ENCODE measurements at regions not wholly inside any gene's neighbourhood (a gene's known extent, or its start where the extent isn't known, plus 50 kb on each side); places are given as distances from the start of the nearest gene placed in this dataset.

DNA sequence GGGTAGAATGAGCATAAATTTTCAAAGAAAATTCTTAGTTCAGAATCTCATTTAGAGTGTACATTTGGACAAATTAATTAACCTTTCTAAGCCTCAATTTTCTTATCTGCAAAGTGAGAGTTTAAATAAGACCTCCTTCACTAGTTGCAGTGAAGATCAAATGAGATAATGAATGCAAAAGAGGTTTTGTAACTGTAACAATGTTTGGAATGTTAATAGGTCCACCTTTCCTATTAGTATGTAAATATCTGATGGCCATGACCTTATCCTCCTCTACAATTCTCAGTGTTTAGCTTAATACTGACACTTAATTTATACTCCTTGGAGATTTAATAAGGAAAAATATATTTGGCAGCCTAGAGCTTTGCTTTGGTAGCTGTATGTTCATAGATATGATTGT lies 138.8 kb downstream of the GABRG1 start:
- Histone ChIP-seq H3K27ac (ENCODE audit: low read depth) (no peak overlapping the region), H3K4me3 (ENCODE audit: low read depth, low read length) (no peak overlapping the region), H3K4me1 (ENCODE audit: insufficient read depth) (no peaks in the 10 kb centered on the region), H3K36me3 (ENCODE audit: insufficient read depth) (no peaks in the 10 kb centered on the region)
- DNase-seq (ENCODE audit: extremely low spot score) = no peak

- no peaks in the 10 kb centered on the region for H3K4me1 ChIP-seq (ENCODE audit: insufficient read depth)
- H3K36me3 ChIP-seq (ENCODE audit: insufficient read depth) = no peaks in the 10 kb centered on the region
- DNase-seq (ENCODE audit: extremely low spot score) = no peak
- 74% methylated on average over 3 of the region's 3 CpGs for WGBS
- H3K4me3 ChIP-seq (ENCODE audit: low read depth, low read length) = no peak overlapping the region
- H3K27ac ChIP-seq (ENCODE audit: low read depth) = no peak overlapping the region
Measured at GRCh38 chr4:45971108-45971507, 152.7 kb downstream of the GABRG1 start.

GRCh38 chr4:45957353-45957752 lies 166.5 kb downstream of the GABRG1 start:
- DNase-seq (ENCODE audit: extremely low spot score) = no peak
- Histone ChIP-seq H3K4me1 (ENCODE audit: insufficient read depth) (no peaks in the 10 kb centered on the region), H3K36me3 (ENCODE audit: insufficient read depth) (no peaks in the 10 kb centered on the region), H3K27ac (ENCODE audit: low read depth) (no peak overlapping the region), H3K4me3 (ENCODE audit: low read depth, low read length) (no peak overlapping the region)

DNA sequence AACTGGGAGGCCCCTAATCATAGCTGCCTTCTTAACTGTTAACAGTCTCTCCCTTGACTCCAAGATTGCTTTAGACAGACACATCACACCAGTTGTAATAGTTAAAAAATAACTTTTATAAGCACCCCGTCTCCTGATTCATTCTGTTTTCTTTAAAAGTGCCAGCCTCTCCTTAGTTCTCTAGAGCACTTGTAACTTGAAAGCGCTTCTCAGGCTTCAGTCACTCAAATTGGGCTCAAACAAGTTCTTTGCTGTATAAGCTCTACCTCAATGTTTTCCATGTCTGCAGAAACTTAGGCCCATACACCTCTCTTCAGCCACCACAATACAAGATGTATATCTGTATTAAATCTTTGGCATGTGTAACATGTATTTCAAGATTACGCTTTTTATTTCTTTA lies 169.6 kb downstream of the GABRG1 start:
- DNase-seq (ENCODE audit: extremely low spot score) = no peak
- no peak overlapping the region for H3K4me3 ChIP-seq (ENCODE audit: low read depth, low read length)
- H3K27ac ChIP-seq (ENCODE audit: low read depth) = no peak overlapping the region
- no peaks in the 10 kb centered on the region for H3K4me1 ChIP-seq (ENCODE audit: insufficient read depth)
- H3K36me3 ChIP-seq (ENCODE audit: insufficient read depth) = no peaks in the 10 kb centered on the region
- 51% methylated on average over 3 of the region's 3 CpGs for WGBS

- WGBS = 65% methylated on average over 1 of the region's 1 CpG
Measured at GRCh38 chr4:45951153-45951552, 172.7 kb downstream of the GABRG1 start.

DNA sequence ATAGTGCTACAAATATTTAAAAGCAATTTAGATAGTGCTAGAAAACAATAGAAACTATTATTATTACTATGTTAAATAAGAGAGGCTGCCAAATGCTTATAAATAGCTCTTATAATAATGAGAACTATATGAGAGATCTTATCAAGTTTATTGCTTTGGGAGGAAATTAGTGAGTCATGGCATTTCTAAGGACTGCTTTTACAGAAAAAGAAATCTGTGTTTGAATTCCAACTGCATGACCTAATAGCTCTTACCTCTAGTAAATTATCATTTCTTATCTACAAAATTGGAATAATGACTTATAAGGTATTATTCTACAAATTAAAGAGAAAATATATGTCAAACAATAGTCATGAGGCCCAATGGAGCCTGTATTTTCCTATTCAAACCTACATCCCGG lies 177.2 kb downstream of the GABRG1 start:
- H3K36me3 ChIP-seq (ENCODE audit: insufficient read depth) = no peaks in the 10 kb centered on the region
- no peaks in the 10 kb centered on the region for H3K4me1 ChIP-seq (ENCODE audit: insufficient read depth)
- DNase-seq (ENCODE audit: extremely low spot score) = no peak
- H3K27ac ChIP-seq (ENCODE audit: low read depth) = no peak overlapping the region
- 75% methylated on average over 1 of the region's 1 CpG for WGBS
- H3K4me3 ChIP-seq (ENCODE audit: low read depth, low read length) = no peak overlapping the region

More at GRCh38 chr4:45951153-45951552, 172.7 kb downstream of the GABRG1 start:
- Histone ChIP-seq H3K4me3 (ENCODE audit: low read depth, low read length) (no peak overlapping the region), H3K27ac (ENCODE audit: low read depth) (no peak overlapping the region), H3K4me1 (ENCODE audit: insufficient read depth) (no peaks in the 10 kb centered on the region), H3K36me3 (ENCODE audit: insufficient read depth) (no peaks in the 10 kb centered on the region)
- DNase-seq (ENCODE audit: extremely low spot score) = no peak

- H3K4me3 ChIP-seq (ENCODE audit: low read depth, low read length) = no peak overlapping the region
- 50% methylated on average over 1 of the region's 1 CpG for WGBS
- no peaks in the 10 kb centered on the region for H3K36me3 ChIP-seq (ENCODE audit: insufficient read depth)
- no peak for DNase-seq (ENCODE audit: extremely low spot score)
- no peak overlapping the region for H3K27ac ChIP-seq (ENCODE audit: low read depth)
- H3K4me1 ChIP-seq (ENCODE audit: insufficient read depth) = no peaks in the 10 kb centered on the region
Measured at GRCh38 chr4:45944000-45944399, 179.9 kb downstream of the GABRG1 start.

DNA sequence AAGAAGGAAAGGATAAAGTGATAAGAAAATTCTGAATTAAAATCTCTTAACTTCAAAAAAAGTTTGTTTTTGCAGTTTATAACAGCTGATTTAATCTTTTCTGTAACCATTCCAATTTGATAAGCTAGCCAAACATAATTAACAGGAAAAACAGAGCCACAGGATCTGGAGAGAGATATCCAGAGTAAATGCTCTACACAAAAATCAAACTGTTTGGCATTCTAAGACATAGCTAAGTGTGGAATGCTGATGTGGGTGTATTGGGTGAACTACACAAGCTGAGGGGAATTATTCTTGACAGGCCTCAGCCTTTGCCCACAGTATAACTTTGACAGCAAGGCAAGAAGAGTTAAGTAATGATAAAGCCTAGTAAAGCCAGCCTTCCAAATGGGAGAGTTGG lies 184.8 kb downstream of the GABRG1 start:
- Histone ChIP-seq H3K27ac (ENCODE audit: low read depth) (no peak overlapping the region), H3K36me3 (ENCODE audit: insufficient read depth) (no peaks in the 10 kb centered on the region), H3K4me3 (ENCODE audit: low read depth, low read length) (no peak overlapping the region), H3K4me1 (ENCODE audit: insufficient read depth) (no peaks in the 10 kb centered on the region)
- DNase-seq (ENCODE audit: extremely low spot score) = no peak

DNA sequence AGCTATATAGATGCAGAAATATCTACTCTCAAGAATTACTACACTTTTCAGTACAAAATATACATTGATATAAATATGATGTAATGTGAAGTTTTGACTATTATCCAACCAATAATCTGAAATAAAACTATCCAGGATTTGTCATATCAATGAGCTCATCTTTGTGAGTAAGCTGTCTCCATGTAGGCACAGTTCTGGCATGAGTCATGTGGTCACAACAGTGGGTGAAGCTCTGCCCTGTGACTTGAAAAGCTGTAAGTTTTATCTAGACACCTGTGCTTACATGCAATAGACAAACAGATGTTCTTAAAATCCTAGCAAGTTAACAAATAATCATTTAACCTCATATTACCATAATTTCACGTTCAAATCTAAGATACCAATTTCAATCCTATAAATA lies 192.7 kb downstream of the GABRG1 start:
- no peak for DNase-seq (ENCODE audit: extremely low spot score)
- 23% methylated on average over 1 of the region's 1 CpG for WGBS
- Histone ChIP-seq H3K36me3 (ENCODE audit: insufficient read depth) (no peaks in the 10 kb centered on the region), H3K4me3 (ENCODE audit: low read depth, low read length) (no peak overlapping the region), H3K4me1 (ENCODE audit: insufficient read depth) (no peaks in the 10 kb centered on the region), H3K27ac (ENCODE audit: low read depth) (no peak overlapping the region)

- H3K4me3 ChIP-seq (ENCODE audit: low read depth, low read length) = no peak overlapping the region
- no peaks in the 10 kb centered on the region for H3K4me1 ChIP-seq (ENCODE audit: insufficient read depth)
- DNase-seq (ENCODE audit: extremely low spot score) = no peak
- no peaks in the 10 kb centered on the region for H3K36me3 ChIP-seq (ENCODE audit: insufficient read depth)
- 61% methylated on average over 1 of the region's 1 CpG for WGBS
- no peak overlapping the region for H3K27ac ChIP-seq (ENCODE audit: low read depth)
Measured at GRCh38 chr4:45927641-45928040, 196.2 kb downstream of the GABRG1 start.

DNA sequence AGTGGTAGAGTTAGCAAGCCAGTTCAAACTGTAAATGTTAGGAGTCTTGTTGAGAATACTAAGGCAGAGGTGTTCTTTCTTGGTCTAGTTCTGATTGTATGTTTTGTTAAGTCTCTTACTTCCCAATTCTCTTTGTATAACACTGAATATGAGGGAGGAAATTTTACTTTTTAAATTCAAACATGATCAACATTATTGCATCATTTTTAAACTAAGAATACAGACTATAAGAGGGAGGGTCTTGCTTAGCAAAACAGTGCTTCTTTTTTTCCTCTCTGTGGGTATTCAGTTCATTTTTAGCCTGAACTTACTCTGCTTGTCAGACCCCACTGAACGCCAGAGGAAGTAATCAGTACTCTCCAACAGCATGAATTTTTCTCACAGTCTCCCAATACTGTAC lies 198.0 kb downstream of the GABRG1 start:
- H3K36me3 ChIP-seq (ENCODE audit: insufficient read depth) = no peaks in the 10 kb centered on the region
- H3K27ac ChIP-seq (ENCODE audit: low read depth) = no peak overlapping the region
- 88% methylated on average over 1 of the region's 1 CpG for WGBS
- DNase-seq (ENCODE audit: extremely low spot score) = no peak
- no peaks in the 10 kb centered on the region for H3K4me1 ChIP-seq (ENCODE audit: insufficient read depth)
- H3K4me3 ChIP-seq (ENCODE audit: low read depth, low read length) = no peak overlapping the region

DNA sequence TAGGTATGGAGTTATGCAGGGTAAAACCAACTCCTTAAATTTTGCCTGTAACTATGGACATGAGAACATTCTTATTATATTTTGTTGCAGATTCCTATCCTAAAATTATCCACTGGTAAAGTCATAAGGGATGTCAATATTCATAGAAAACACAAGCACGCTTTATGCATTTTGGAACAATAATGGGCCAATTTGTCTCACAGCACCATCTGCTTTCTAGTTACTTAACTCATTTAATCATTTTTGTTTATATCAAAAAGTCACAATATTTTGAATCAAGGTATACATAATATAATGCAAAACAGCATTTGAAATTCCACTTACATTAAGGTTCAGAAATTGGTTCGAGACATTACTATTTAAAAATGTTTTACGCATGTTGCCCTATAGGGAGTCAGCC lies 203.0 kb downstream of the GABRG1 start:
- WGBS = 81% methylated on average over 3 of the region's 3 CpGs
- H3K4me1 ChIP-seq (ENCODE audit: insufficient read depth) = no peaks in the 10 kb centered on the region
- DNase-seq (ENCODE audit: extremely low spot score) = no peak

GRCh38 chr4:45910511-45910910 lies 213.3 kb downstream of the GABRG1 start:
- H3K4me1 ChIP-seq (ENCODE audit: insufficient read depth) = no peaks in the 10 kb centered on the region
- H3K36me3 ChIP-seq (ENCODE audit: insufficient read depth) = no peaks in the 10 kb centered on the region
- no peak overlapping the region for H3K4me3 ChIP-seq (ENCODE audit: low read depth, low read length)
- DNase-seq (ENCODE audit: extremely low spot score) = no peak
- H3K27ac ChIP-seq (ENCODE audit: low read depth) = no peak overlapping the region

More for the DNA sequence above, 203.0 kb downstream of the GABRG1 start:
- Histone ChIP-seq H3K36me3 (ENCODE audit: insufficient read depth) (no peaks in the 10 kb centered on the region), H3K27ac (ENCODE audit: low read depth) (no peak overlapping the region), H3K4me3 (ENCODE audit: low read depth, low read length) (no peak overlapping the region)

GRCh38 chr4:45897946-45898585 lies 225.8 kb downstream of the GABRG1 start:
- no peaks in the 10 kb centered on the region for H3K36me3 ChIP-seq (ENCODE audit: insufficient read depth)
- no peak overlapping the region for H3K27ac ChIP-seq (ENCODE audit: low read depth)
- no peak for DNase-seq (ENCODE audit: extremely low spot score)
- 76% methylated on average over 4 of the region's 4 CpGs for WGBS
- no peaks in the 10 kb centered on the region for H3K4me1 ChIP-seq (ENCODE audit: insufficient read depth)
- H3K4me3 ChIP-seq (ENCODE audit: low read depth, low read length) = no peak overlapping the region

DNA sequence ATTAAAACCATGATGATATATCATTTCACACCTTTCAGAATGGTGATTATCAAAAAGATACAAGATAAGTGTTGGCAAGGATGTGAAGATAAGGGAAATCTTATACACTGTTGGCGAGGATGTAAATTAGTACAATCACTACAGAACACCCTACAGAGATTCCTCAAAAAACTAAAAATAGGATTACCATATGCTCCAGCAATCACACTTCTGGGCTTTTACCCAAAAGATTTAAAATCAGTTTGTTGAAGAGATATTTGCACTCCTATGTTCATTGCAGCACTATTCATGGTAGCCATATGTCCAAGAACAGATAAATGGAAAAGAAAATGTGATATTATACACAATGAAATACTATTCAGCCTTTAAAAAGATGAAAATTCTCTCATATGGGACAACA lies 240.4 kb downstream of the GABRG1 start:
- DNase-seq (ENCODE audit: extremely low spot score) = no peak

More for the DNA sequence above, 240.4 kb downstream of the GABRG1 start:
- H3K27ac ChIP-seq (ENCODE audit: low read depth) = no peak overlapping the region
- 76% methylated on average over 1 of the region's 1 CpG for WGBS
- no peaks in the 10 kb centered on the region for H3K36me3 ChIP-seq (ENCODE audit: insufficient read depth)
- H3K4me3 ChIP-seq (ENCODE audit: low read depth, low read length) = no peak overlapping the region
- H3K4me1 ChIP-seq (ENCODE audit: insufficient read depth) = no peaks in the 10 kb centered on the region

Measured in urinary bladder (tissue), 3 donors.